ENCODE measurements at regions not wholly inside any gene's neighbourhood (a gene's known extent, or its start where the extent isn't known, plus 50 kb on each side); places are given as distances from the start of the nearest gene placed in this dataset.

DNA sequence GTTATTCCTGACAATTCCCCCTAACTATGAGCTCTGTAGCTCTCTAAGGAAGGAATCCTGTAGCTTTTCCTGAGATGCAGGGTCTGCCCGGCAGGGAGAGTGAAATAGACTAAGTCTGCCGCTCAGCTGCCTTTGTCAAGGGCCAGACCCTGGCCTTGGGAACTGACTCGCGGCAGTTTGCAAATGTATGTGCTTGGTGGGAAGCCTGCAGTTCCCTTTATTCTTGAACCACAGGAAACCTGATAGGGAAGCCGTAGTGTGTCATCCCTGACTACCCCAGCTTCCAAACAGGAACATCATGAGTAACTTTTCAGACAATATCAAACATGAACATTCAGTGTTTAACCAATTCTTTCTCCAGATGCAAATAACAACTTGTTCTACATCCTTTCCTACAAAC is 78.7 kb upstream of the IFNGR1 start:
- TF ChIP-seq, protein P1, sequence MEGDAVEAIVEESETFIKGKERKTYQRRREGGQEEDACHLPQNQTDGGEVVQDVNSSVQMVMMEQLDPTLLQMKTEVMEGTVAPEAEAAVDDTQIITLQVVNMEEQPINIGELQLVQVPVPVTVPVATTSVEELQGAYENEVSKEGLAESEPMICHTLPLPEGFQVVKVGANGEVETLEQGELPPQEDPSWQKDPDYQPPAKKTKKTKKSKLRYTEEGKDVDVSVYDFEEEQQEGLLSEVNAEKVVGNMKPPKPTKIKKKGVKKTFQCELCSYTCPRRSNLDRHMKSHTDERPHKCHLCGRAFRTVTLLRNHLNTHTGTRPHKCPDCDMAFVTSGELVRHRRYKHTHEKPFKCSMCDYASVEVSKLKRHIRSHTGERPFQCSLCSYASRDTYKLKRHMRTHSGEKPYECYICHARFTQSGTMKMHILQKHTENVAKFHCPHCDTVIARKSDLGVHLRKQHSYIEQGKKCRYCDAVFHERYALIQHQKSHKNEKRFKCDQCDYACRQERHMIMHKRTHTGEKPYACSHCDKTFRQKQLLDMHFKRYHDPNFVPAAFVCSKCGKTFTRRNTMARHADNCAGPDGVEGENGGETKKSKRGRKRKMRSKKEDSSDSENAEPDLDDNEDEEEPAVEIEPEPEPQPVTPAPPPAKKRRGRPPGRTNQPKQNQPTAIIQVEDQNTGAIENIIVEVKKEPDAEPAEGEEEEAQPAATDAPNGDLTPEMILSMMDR (IDR thresholded peaks at IDR 0.05) = no peak
- no peak for TF ChIP-seq POLR2A (IDR thresholded peaks at IDR 0.05)

All from testis (tissue), 2 donors.